ENCODE measurements at regions not wholly inside any gene's neighbourhood (a gene's known extent, or its start where the extent isn't known, plus 50 kb on each side); places are given as distances from the start of the nearest gene placed in this dataset.

GRCh38 chr13:27004866-27005265 is 166.7 kb downstream of the USP12 start:
- no peak for TF ChIP-seq CTCF (conservative IDR thresholded peaks at IDR 0.05)
- Histone ChIP-seq H4K8ac (replicated peaks; ENCODE audit: insufficient read length, low read depth, low read length) (no peak overlapping the region), H3K9ac (ENCODE audit: extremely low read depth, insufficient read length, low read length) (no peak overlapping the region), H4K5ac (ENCODE audit: insufficient read length, low read depth, low read length) (no peak overlapping the region), H3K56ac (ENCODE audit: insufficient read length, low read depth, low read length) (no peak overlapping the region), H2AFZ (ENCODE audit: low read length) (no peak overlapping the region), H3K14ac (ENCODE audit: insufficient read depth, low read length) (no peak overlapping the region), H3K79me2 (ENCODE audit: insufficient read depth, low read length) (no peaks in the 10 kb centered on the region), H3K18ac (ENCODE audit: insufficient read length, low read depth, low read length) (no peak overlapping the region), H3K9me3 (ENCODE audit: control insufficient read depth, low read depth, low read length) (no peaks in the 10 kb centered on the region), H3K79me1 (ENCODE audit: insufficient read depth, low read depth, low read length, poor library complexity, severe bottlenecking) (no peaks in the 10 kb centered on the region), H2BK20ac (ENCODE audit: low read depth, low read length, poor library complexity, severe bottlenecking) (no peak overlapping the region), H3K27me3 (ENCODE audit: insufficient read depth, low read length) (no peaks in the 10 kb centered on the region; the same call in 1 of the 2 replicates), H2BK12ac (ENCODE audit: insufficient read length, low read depth, low read length) (no peak overlapping the region), H3T11ph (ENCODE audit: low read length) (no peak overlapping the region), H3K4me2 (ENCODE audit: insufficient read depth, insufficient read length, low read length) (no peak overlapping the region), H2BK5ac (ENCODE audit: insufficient read length, low read length) (no peak overlapping the region), H3K4ac (ENCODE audit: low read depth, low read length) (no peak overlapping the region), H2BK120ac (ENCODE audit: low read depth, low read length, poor library complexity, severe bottlenecking) (no peak overlapping the region), H3K23ac (ENCODE audit: insufficient read length, low read depth, low read length) (no peak overlapping the region), H2AK5ac (ENCODE audit: insufficient read length, low read length) (no peak overlapping the region), H3K4me1 (ENCODE audit: insufficient read depth, low read length) (no peaks in the 10 kb centered on the region), H3K27ac (ENCODE audit: insufficient read length, low read depth, low read length) (no peak overlapping the region), H4K20me1 (ENCODE audit: control insufficient read depth, insufficient read depth, insufficient read length) (no peaks in the 10 kb centered on the region), H3K23me2 (ENCODE audit: insufficient read length, low read depth, low read length, poor library complexity, severe bottlenecking) (peaks cover 8% of the 10 kb centered on the region), H2BK15ac (ENCODE audit: low read depth, low read length) (no peak overlapping the region), H4K91ac (ENCODE audit: insufficient read length, low read depth, low read length) (no peak overlapping the region)
- Mint-ChIP-seq H3K9me3 (0 out of 5 replicates have a peak, but pooled peaks cover 0 to 2% of the 10 kb centered on the region in 2 experiments), H3K4me3 (no peak overlapping the region; a peak in 1 of 5 replicates), H3K27me3 (ENCODE audit: low read depth) (peaks cover 60% of the 10 kb centered on the region), H3K36me3 (ENCODE audit: insufficient read depth in 1 of 3, low read depth in 3 of 3) (no peaks in the 10 kb centered on the region), H3K4me1 (peaks cover 23 to 25% of the 10 kb centered on the region in 2 experiments), H3K27ac (no peak overlapping the region)
- whole genome bisulfite sequencing (ENCODE audit: extremely low coverage, insufficient read length, low lambda C conversion rate) = no CpG with 5 or more reads among the region's 5 CpGs
- no peak for DNase-seq
